Gastrocnemius medialis (tissue), 4 donors: ENCODE measurements at regions not wholly inside any gene's neighbourhood (a gene's known extent, or its start where the extent isn't known, plus 50 kb on each side); places are given as distances from the start of the nearest gene placed in this dataset.

Experiments
- CTCF ChIP-seq, 5 experiments: fragments of 450-650 bp in 3 of 5; fragments of 200-600 bp in 2 of 5; sonication (generic) in 2 of 5; IDR thresholded peaks in 4 of 5; conservative IDR thresholded peaks in 1 of 5; 1 replicate in 4 of 5; 2 replicates in 1 of 5; pipeline ENCODE4 v1.5.1; 2016 to 2019; ENCODE audit warnings: antibody characterized with exemption in 5 of 5, mild to moderate bottlenecking in 3 of 5, moderate library complexity in 3 of 5
- POLR2A ChIP-seq, 2 donors: fragments of 450-650 bp; IDR thresholded peaks; one replicate each; pipeline ENCODE4 v1.6.1; 2017; ENCODE audit warnings: antibody characterized with exemption in 2 of 2, mild to moderate bottlenecking in 2 of 2, moderate library complexity in 2 of 2

- TF ChIP-seq CTCF (IDR thresholded peaks at IDR 0.05 in 4 of 5, conservative IDR thresholded peaks at IDR 0.05 in 1 of 5) (no peak), POLR2A (IDR thresholded peaks at IDR 0.05) (no peak)
Observed at GRCh38 chr2:134087371-134087921, 166.4 kb upstream of the MGAT5 start.
